Prostate gland (tissue), 2 donors: ENCODE measurements at regions not wholly inside any gene's neighbourhood (a gene's known extent, or its start where the extent isn't known, plus 50 kb on each side); places are given as distances from the start of the nearest gene placed in this dataset.

Experiments used
- DNase-seq: peaks from one replicate; pipeline ENCODE4 v3.0.0-alpha.2; 2019; ENCODE audit warnings: low spot score
- H3K27ac ChIP-seq, 2 donors: fragments of 200-600 bp; sonication (generic); 2 replicates each; pipeline ENCODE4 v1.5.1; 2017 to 2019
- H3K27me3 ChIP-seq: fragments of 200-600 bp; sonication (generic); replicated peaks from 2 replicates; pipeline ENCODE4 v1.5.1; 2019; ENCODE audit not compliant: insufficient read depth
- H3K36me3 ChIP-seq, 2 donors: fragments of 200-600 bp; sonication (generic); 1 replicate in 1 of 2; 2 replicates in 1 of 2; pipeline versions ENCODE4 v1.5.1 to v1.8.1; 2017 to 2019
- H3K4me1 ChIP-seq: fragments of 200-600 bp; sonication (generic); replicated peaks from 2 replicates; pipeline ENCODE4 v1.5.1; 2019
- H3K4me3 ChIP-seq, 2 donors: fragments of 200-600 bp; sonication (generic); 2 replicates each; pipeline ENCODE4 v1.5.1; 2017 to 2019
- H3K9me3 ChIP-seq: fragments of 200-600 bp; sonication (generic); 2 replicates; pipeline ENCODE4 v1.5.1; 2017
- CTCF ChIP-seq, 4 experiments: fragments of 200-600 bp in 2 of 4; fragments of 450-650 bp in 2 of 4; sonication (generic) in 2 of 4; IDR thresholded peaks; 1 replicate in 3 of 4; 2 replicates in 1 of 4; pipeline ENCODE4 v1.5.1; 2016 to 2019; ENCODE audit warnings: antibody characterized with exemption in 4 of 4, mild to moderate bottlenecking in 2 of 4, moderate library complexity in 2 of 4
- POLR2A ChIP-seq: fragments of 450-650 bp; IDR thresholded peaks from one replicate; pipeline ENCODE4 v1.6.1; 2016; ENCODE audit warnings: antibody characterized with exemption, mild to moderate bottlenecking
- POLR2AphosphoS5 ChIP-seq: sonication (generic); formaldehyde crosslinking; IDR thresholded peaks from one replicate; pipeline ENCODE4 v1.6.1; 2017; ENCODE audit warnings: antibody characterized with exemption
- WGBS: methylation state at CpG from one replicate; pipeline ENCODE4 v1.1.5; 2018; 5-methylcytosine and 5-hydroxymethylcytosine counted together
- intact Hi-C: fragments of 100-400 bp; cut with DNase I; formaldehyde crosslinking; loops from one replicate; pipeline ENCODE4 v1.14.2; 2022

DNA sequence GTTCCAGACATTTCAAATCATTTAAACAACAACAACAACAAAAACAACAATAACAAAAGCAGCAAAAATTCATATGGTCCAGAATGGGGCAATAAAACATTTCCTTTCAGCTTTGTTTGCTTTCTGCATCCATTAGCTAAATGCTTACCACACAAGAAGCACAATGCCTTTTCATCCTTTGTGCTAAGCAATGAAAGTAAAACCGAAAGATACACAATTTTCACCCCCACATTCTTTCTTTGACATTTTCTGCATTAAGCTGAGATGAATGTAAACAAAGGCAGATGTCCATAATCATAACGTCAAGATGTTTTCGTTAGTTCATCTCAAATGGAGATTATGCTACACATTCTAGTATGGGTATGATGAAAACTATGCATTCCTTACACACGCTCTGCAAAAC, 568.5 kb downstream of the SLITRK6 start:
- Histone ChIP-seq H3K4me1 (no peaks in the 10 kb centered on the region), H3K27me3 (no peaks in the 10 kb centered on the region), H3K4me3 (no peak overlapping the region), H3K36me3 (no peaks in the 10 kb centered on the region), H3K9me3 (no peaks in the 10 kb centered on the region), H3K27ac (no peak overlapping the region)
- TF ChIP-seq CTCF (IDR thresholded peaks at IDR 0.05) (no peak), POLR2AphosphoS5 (no peak), POLR2A (no peak)
- 52% methylated on average over 4 of the region's 4 CpGs for WGBS
- intact Hi-C loops = no loop called here
- DNase-seq = no peak

DNA sequence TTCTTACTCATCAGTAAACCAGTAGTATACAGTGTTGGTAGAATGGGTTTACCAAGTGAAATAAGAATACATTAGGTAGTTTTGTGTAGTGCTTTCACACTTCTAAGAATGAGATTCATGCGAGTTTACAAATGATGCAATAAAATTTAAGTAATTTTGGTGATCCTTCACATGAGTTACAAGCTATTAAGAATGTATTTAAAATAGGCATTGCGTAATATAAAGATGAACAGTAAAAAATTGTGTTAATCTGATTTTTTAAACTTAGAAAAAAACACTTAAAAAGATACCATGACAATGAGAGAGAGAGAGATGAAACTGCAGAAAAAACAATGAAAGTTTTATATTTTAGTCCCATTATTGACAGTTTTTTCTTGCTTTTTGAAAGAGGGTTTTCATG, 570.5 kb downstream of the SLITRK6 start:
- no peak overlapping the region for H3K27ac ChIP-seq
- no peak for TF ChIP-seq POLR2AphosphoS5
- TF ChIP-seq POLR2A = no peak
- no peak for TF ChIP-seq CTCF (IDR thresholded peaks at IDR 0.05)
- 91% methylated on average over 2 of the region's 2 CpGs for WGBS
- H3K4me1 ChIP-seq = no peaks in the 10 kb centered on the region
- H3K36me3 ChIP-seq = no peaks in the 10 kb centered on the region
- H3K27me3 ChIP-seq = no peaks in the 10 kb centered on the region
- intact Hi-C loops = no loop called here
- H3K4me3 ChIP-seq = no peak overlapping the region
- DNase-seq = no peak
- H3K9me3 ChIP-seq = no peaks in the 10 kb centered on the region

DNA sequence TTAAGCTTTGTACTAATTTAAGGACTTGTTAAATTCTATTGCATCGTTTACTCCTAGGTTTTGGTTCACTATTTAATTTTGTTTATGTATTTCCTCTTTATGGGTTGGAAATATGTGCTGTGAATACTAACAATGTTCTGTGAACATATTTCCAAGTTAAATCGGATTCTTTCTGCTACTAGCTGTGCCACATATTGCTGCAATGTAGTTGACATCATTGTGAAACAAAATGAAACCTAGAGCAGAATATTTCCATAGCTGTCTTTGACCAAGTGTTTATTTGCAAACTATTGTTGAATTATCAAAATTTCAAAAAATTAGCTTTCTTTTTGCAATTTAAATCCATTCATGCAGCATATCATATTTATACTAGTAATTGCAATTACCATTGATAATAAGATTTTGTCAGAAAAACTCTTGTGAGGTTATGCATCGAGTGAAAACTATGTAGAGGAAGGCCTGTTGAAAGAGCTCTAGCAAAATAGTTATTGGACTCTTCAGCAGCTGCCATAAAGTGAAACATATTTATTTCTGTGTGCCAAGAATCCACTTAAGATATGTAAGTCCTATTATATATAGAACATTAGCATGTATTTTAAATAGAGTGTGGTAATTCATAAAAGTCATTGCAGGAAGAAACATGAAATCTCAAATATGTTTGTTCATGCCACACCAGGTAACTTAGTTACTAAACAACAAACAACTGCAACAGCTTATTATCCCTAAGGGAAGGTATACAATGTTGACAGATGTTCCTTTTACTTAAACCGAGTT, 575.1 kb downstream of the SLITRK6 start:
- Histone ChIP-seq H3K4me3 (no peak overlapping the region), H3K4me1 (no peaks in the 10 kb centered on the region), H3K27ac (no peak overlapping the region), H3K9me3 (no peaks in the 10 kb centered on the region), H3K27me3 (no peaks in the 10 kb centered on the region), H3K36me3 (no peaks in the 10 kb centered on the region)
- no peak for DNase-seq
- intact Hi-C loops = no loop called here
- TF ChIP-seq CTCF (IDR thresholded peaks at IDR 0.05) = no peak
- TF ChIP-seq POLR2A = no peak
- WGBS = 50% methylated on average over 4 of the region's 4 CpGs

- H3K4me3 ChIP-seq = no peak overlapping the region
- H3K27me3 ChIP-seq = no peaks in the 10 kb centered on the region
- TF ChIP-seq CTCF (IDR thresholded peaks at IDR 0.05) (no peak), POLR2AphosphoS5 (no peak), POLR2A (no peak)
- intact Hi-C loops = no loop called here
- DNase-seq = no peak
- H3K36me3 ChIP-seq = no peaks in the 10 kb centered on the region
- H3K9me3 ChIP-seq = no peaks in the 10 kb centered on the region
- H3K27ac ChIP-seq = no peak overlapping the region
- no peaks in the 10 kb centered on the region for H3K4me1 ChIP-seq
Measured at GRCh38 chr13:85216576-85216975, 582.6 kb downstream of the SLITRK6 start.

- DNase-seq = no peak
- TF ChIP-seq POLR2AphosphoS5 = no peak
- TF ChIP-seq CTCF (IDR thresholded peaks at IDR 0.05) = no peak
- TF ChIP-seq POLR2A = no peak
- intact Hi-C loops = no loop called here
- Histone ChIP-seq H3K27ac (no peak overlapping the region), H3K9me3 (no peaks in the 10 kb centered on the region), H3K4me1 (no peaks in the 10 kb centered on the region), H3K27me3 (no peaks in the 10 kb centered on the region), H3K36me3 (no peaks in the 10 kb centered on the region), H3K4me3 (no peak overlapping the region)
- WGBS = 86% methylated on average over 2 of the region's 2 CpGs
Measured at GRCh38 chr13:85212692-85213091, 586.5 kb downstream of the SLITRK6 start.
